ENCODE measurements at regions not wholly inside any gene's neighbourhood (a gene's known extent, or its start where the extent isn't known, plus 50 kb on each side); places are given as distances from the start of the nearest gene placed in this dataset.

- Histone ChIP-seq H3K27me3 (replicated peaks; ENCODE audit: insufficient read depth) (no peaks in the 10 kb centered on the region), H3K79me2 (ENCODE audit: insufficient read depth) (no peaks in the 10 kb centered on the region), H3K27ac (no peak overlapping the region), H3K4me1 (ENCODE audit: insufficient read depth) (no peaks in the 10 kb centered on the region), H3K4me2 (ENCODE audit: unreplicated experiment) (no peak overlapping the region), H2AFZ (no peak overlapping the region), H4K20me1 (ENCODE audit: insufficient read depth) (no peaks in the 10 kb centered on the region), H3K36me3 (ENCODE audit: low read depth) (no peaks in the 10 kb centered on the region), H3F3A (ENCODE audit: insufficient read depth) (no peaks in the 10 kb centered on the region), H3K4me3 (no peak overlapping the region), H3K9ac (no peak overlapping the region), H3K9me2 (ENCODE audit: insufficient read depth) (no peaks in the 10 kb centered on the region), H3K9me3 (ENCODE audit: low read depth) (no peaks in the 10 kb centered on the region)
- in situ Hi-C loops (cut with MboI), result no loop called here
- no peak for DNase-seq
- 34 to 35% methylated on average over 3 of the region's 3 CpGs for whole genome bisulfite sequencing, 2 experiments (ENCODE audit: low coverage in 1 of 2, low lambda C conversion rate in 2 of 2, missing lambda C conversion rate in 2 of 2)
- TF ChIP-seq EZH2 (IDR thresholded peaks at IDR 0.05; ENCODE audit: insufficient read depth, poor library complexity, severe bottlenecking) (no peak), EZH2phosphoT487 (IDR thresholded peaks at IDR 0.05; ENCODE audit: insufficient read depth, low read depth) (no peak)
Measured at GRCh38 chr9:87097238-87097637, 149.9 kb upstream of the GAS1 start.

GRCh38 chr9:87099407-87099806 lies 152.1 kb upstream of the GAS1 start:
- Histone ChIP-seq H3K36me3 (ENCODE audit: low read depth) (no peaks in the 10 kb centered on the region), H3K4me2 (ENCODE audit: unreplicated experiment) (no peak overlapping the region), H4K20me1 (ENCODE audit: insufficient read depth) (no peaks in the 10 kb centered on the region), H3K79me2 (ENCODE audit: insufficient read depth) (no peaks in the 10 kb centered on the region), H3K27ac (no peak overlapping the region), H3K4me1 (ENCODE audit: insufficient read depth) (no peaks in the 10 kb centered on the region), H2AFZ (no peak overlapping the region), H3K27me3 (replicated peaks; ENCODE audit: insufficient read depth) (no peaks in the 10 kb centered on the region), H3K9ac (no peak overlapping the region), H3K4me3 (no peak overlapping the region), H3F3A (ENCODE audit: insufficient read depth) (no peaks in the 10 kb centered on the region), H3K9me3 (ENCODE audit: low read depth) (no peaks in the 10 kb centered on the region), H3K9me2 (ENCODE audit: insufficient read depth) (no peaks in the 10 kb centered on the region)
- TF ChIP-seq EZH2 (IDR thresholded peaks at IDR 0.05; ENCODE audit: insufficient read depth, poor library complexity, severe bottlenecking) (no peak), EZH2phosphoT487 (IDR thresholded peaks at IDR 0.05; ENCODE audit: insufficient read depth, low read depth) (no peak)
- peak; percentile 14 for DNase-seq
- 17 to 18% methylated on average over 1 of the region's 1 CpG for WGBS, 2 experiments (ENCODE audit: low coverage in 1 of 2, low lambda C conversion rate in 2 of 2, missing lambda C conversion rate in 2 of 2)
- in situ Hi-C loops (cut with MboI), result no loop called here

- H4K20me1 ChIP-seq (ENCODE audit: insufficient read depth), result no peaks in the 10 kb centered on the region
- H3K9me2 ChIP-seq (ENCODE audit: insufficient read depth), result no peaks in the 10 kb centered on the region
- no peaks in the 10 kb centered on the region for H3K36me3 ChIP-seq (ENCODE audit: low read depth)
- DNase-seq, result no peak
- H3K9ac ChIP-seq, result no peak overlapping the region
- H3K4me2 ChIP-seq (ENCODE audit: unreplicated experiment), result no peak overlapping the region
- H3K4me1 ChIP-seq (ENCODE audit: insufficient read depth), result no peaks in the 10 kb centered on the region
- H3K27ac ChIP-seq, result no peak overlapping the region
- H3K27me3 ChIP-seq (replicated peaks; ENCODE audit: insufficient read depth), result no peaks in the 10 kb centered on the region
- H3F3A ChIP-seq (ENCODE audit: insufficient read depth), result no peaks in the 10 kb centered on the region
- H3K79me2 ChIP-seq (ENCODE audit: insufficient read depth), result no peaks in the 10 kb centered on the region
- in situ Hi-C loops (cut with MboI), result no loop called here
- H3K4me3 ChIP-seq, result no peak overlapping the region
- no peaks in the 10 kb centered on the region for H3K9me3 ChIP-seq (ENCODE audit: low read depth)
- no peak overlapping the region for H2AFZ ChIP-seq
- TF ChIP-seq EZH2phosphoT487 (IDR thresholded peaks at IDR 0.05; ENCODE audit: insufficient read depth, low read depth) (no peak), EZH2 (IDR thresholded peaks at IDR 0.05; ENCODE audit: insufficient read depth, poor library complexity, severe bottlenecking) (no peak)
- 87 to 96% methylated on average over 1 of the region's 1 CpG for WGBS, 2 experiments (ENCODE audit: low coverage in 1 of 2, low lambda C conversion rate in 2 of 2, missing lambda C conversion rate in 2 of 2)
Measured at GRCh38 chr9:87100001-87100400, 152.7 kb upstream of the GAS1 start.

GRCh38 chr9:87102126-87102525 lies 154.8 kb upstream of the GAS1 start:
- 88 to 90% methylated on average over 4 of the region's 4 CpGs for WGBS, 2 experiments (ENCODE audit: low coverage in 1 of 2, low lambda C conversion rate in 2 of 2, missing lambda C conversion rate in 2 of 2)
- no peak for DNase-seq
- no peak for TF ChIP-seq EZH2 (IDR thresholded peaks at IDR 0.05; ENCODE audit: insufficient read depth, poor library complexity, severe bottlenecking)
- Histone ChIP-seq H4K20me1 (ENCODE audit: insufficient read depth) (no peaks in the 10 kb centered on the region), H3K79me2 (ENCODE audit: insufficient read depth) (no peaks in the 10 kb centered on the region), H3F3A (ENCODE audit: insufficient read depth) (no peaks in the 10 kb centered on the region), H3K9ac (no peak overlapping the region), H3K4me3 (no peak overlapping the region), H3K9me2 (ENCODE audit: insufficient read depth) (no peaks in the 10 kb centered on the region), H3K4me1 (ENCODE audit: insufficient read depth) (peaks cover 7% of the 10 kb centered on the region; the same call in 1 of the 2 replicates), H3K27me3 (replicated peaks; ENCODE audit: insufficient read depth) (no peaks in the 10 kb centered on the region), H3K9me3 (ENCODE audit: low read depth) (no peaks in the 10 kb centered on the region), H3K27ac (no peak overlapping the region), H3K4me2 (ENCODE audit: unreplicated experiment) (no peak overlapping the region), H2AFZ (no peak overlapping the region), H3K36me3 (ENCODE audit: low read depth) (no peaks in the 10 kb centered on the region)
- in situ Hi-C loops (cut with MboI), result no loop called here

- DNase-seq, result no peak
- TF ChIP-seq EZH2phosphoT487 (IDR thresholded peaks at IDR 0.05; ENCODE audit: insufficient read depth, low read depth), result no peak
- TF ChIP-seq EZH2 (IDR thresholded peaks at IDR 0.05; ENCODE audit: insufficient read depth, poor library complexity, severe bottlenecking), result no peak
- H3K27me3 ChIP-seq (replicated peaks; ENCODE audit: insufficient read depth), result no peaks in the 10 kb centered on the region
Measured at GRCh38 chr9:87107072-87107471, 159.8 kb upstream of the GAS1 start.

More at GRCh38 chr9:87107072-87107471, 159.8 kb upstream of the GAS1 start:
- no peaks in the 10 kb centered on the region for H4K20me1 ChIP-seq (ENCODE audit: insufficient read depth)
- H3K4me1 ChIP-seq (ENCODE audit: insufficient read depth), result peaks cover 30% of the 10 kb centered on the region
- no peaks in the 10 kb centered on the region for H3K36me3 ChIP-seq (ENCODE audit: low read depth)
- peaks cover 15% of the 10 kb centered on the region; the same call in 1 of the 2 replicates for H3F3A ChIP-seq (ENCODE audit: insufficient read depth)
- in situ Hi-C loops (cut with MboI), result no loop called here
- H3K9me3 ChIP-seq (ENCODE audit: low read depth), result no peaks in the 10 kb centered on the region
- 0 to 17% methylated on average over 1 of the region's 1 CpG for WGBS, 2 experiments (ENCODE audit: low coverage in 1 of 2, low lambda C conversion rate in 2 of 2, missing lambda C conversion rate in 2 of 2)
- H3K9me2 ChIP-seq (ENCODE audit: insufficient read depth), result no peaks in the 10 kb centered on the region
- H3K79me2 ChIP-seq (ENCODE audit: insufficient read depth), result no peaks in the 10 kb centered on the region
- H3K4me3 ChIP-seq, result no peak overlapping the region
- H3K4me2 ChIP-seq (ENCODE audit: unreplicated experiment), result no peak overlapping the region
- H3K9ac ChIP-seq, result no peak overlapping the region
- H2AFZ ChIP-seq, result no peak overlapping the region
- no peak overlapping the region for H3K27ac ChIP-seq
